LoVo (cell line): ENCODE measurements at regions not wholly inside any gene's neighbourhood (a gene's known extent, or its start where the extent isn't known, plus 50 kb on each side); places are given as distances from the start of the nearest gene placed in this dataset.
"Not testable (repeated sequence)": the region's sequence is repeated elsewhere in the genome, so short reads cannot be mapped to it uniquely, and the experiment has no call there.

Source experiments
- DNase-seq: peaks from one replicate; pipeline ENCODE4 v3.0.0-alpha.2; 2016; ENCODE audit warnings: low spot score

- not testable (repeated sequence) for DNase-seq
These were observed 95.6 kb upstream of the NOTCH2NLA start for GRCh38 chr1:146324463-146324862.

- DNase-seq: not testable (repeated sequence)
These were observed 94.5 kb upstream of the NOTCH2NLA start for GRCh38 chr1:146323302-146323701.

GRCh38 chr1:146322893-146323292 is 94.1 kb upstream of the NOTCH2NLA start:
- not testable (repeated sequence) for DNase-seq

DNA sequence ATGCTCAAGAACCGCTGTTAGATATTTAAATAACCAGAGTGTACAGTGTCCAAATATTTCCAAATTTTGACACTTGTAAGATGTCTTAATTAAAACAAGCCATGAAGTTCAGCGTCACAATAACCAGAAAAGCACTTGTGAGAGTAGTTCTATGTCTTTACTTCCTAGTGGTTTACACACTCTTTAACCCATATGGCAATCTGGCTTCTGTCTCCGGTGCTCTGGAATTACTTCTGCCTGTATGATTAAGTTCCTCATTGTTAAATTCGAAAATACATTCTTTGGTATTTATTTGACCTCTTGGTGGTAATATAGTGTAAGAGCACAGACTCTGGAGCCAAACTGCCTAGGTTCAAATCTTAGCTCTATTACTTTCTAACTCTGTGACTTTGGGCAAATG is 89.9 kb upstream of the NOTCH2NLA start:
- DNase-seq: not testable (repeated sequence)

- not testable (repeated sequence) for DNase-seq
These were observed 89.0 kb upstream of the NOTCH2NLA start for GRCh38 chr1:146317785-146318184.

GRCh38 chr1:146314449-146315246 is 85.8 kb upstream of the NOTCH2NLA start:
- DNase-seq: not testable (repeated sequence)

DNA sequence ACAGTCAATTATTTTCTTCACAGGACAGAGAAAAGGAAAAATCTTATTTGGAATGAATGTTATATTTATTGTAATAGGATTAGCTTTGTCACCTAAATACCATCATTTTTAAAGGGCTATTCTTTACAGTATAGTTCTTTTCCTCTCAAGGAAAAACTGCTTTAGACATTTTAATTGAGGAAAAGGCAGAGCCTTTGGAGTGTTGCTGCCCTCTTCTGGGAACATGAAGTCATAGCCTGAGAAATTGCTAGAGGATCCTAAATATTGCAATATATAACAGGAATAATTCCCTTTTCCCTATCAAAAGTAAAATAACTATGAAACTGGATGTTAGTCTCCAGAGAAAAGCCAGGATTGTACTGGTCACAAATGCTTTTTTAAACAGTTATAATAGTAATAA is 81.8 kb upstream of the NOTCH2NLA start:
- DNase-seq: not testable (repeated sequence)

DNA sequence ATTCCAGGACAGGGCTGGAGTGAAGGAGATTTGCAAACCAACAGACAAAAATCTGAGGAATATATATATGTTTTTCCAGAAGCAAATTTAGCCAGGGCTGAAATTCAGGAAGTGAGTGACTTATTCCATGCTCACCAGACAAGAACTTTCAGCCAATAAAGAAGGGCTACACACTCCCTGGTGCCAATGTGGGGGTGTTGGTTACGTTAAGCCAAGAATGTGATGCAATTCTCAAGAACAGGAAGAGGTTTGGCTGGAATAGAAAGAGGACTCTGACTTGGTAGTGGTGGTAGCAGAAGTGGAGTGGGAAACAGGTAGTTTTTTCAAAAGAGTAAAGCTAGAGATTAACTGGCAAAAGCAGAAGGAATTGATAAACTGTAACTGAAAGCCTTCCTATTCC is 80.6 kb upstream of the NOTCH2NLA start:
- DNase-seq: not testable (repeated sequence)

GRCh38 chr1:146308892-146309291 is 80.1 kb upstream of the NOTCH2NLA start:
- DNase-seq: not testable (repeated sequence)

GRCh38 chr1:146308152-146308551 is 79.3 kb upstream of the NOTCH2NLA start:
- DNase-seq: not testable (repeated sequence)

DNA sequence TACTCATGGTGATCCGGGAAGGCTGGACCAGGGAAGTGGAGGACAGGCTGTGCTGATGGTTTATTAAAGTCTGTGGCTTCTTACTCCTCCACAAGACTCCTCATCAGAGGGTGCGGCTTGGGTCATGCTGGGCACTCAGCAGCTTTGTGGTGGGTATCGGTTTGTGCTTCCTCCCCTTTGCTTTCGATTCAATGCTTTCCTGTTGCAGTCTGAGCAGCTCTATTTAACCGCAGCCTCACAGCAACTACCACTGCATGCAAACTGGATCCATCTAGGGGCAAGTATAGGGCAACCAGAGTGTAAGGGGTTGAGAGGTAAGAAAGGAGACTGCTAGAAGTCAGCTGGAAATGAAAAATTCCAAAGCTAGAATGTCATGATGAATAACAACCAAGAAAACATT is 78.8 kb upstream of the NOTCH2NLA start:
- DNase-seq: not testable (repeated sequence)

DNA sequence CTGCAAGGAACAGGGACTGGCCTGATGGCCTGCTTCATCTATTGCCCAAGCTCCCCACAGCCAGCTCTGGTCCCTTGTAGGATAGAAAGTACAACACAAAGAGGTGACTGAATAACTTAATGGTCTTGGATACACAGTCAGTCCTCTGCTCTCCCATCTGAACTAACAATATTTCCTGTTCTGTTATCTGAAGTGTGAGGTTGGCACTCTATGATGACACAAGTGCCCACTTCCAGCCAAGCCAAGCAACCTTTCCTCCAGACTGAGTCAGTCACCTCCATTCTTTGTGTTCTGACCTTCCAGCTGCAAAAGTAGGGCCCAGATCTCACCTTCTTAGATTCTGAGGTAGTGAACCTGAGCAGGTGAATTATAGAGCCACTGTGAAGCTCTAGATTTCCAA is 77.8 kb upstream of the NOTCH2NLA start:
- DNase-seq: not testable (repeated sequence)

- not testable (repeated sequence) for DNase-seq
These were observed 76.6 kb upstream of the NOTCH2NLA start for GRCh38 chr1:146305442-146305841.

- not testable (repeated sequence) for DNase-seq
These were observed 69.7 kb upstream of the NOTCH2NLA start for GRCh38 chr1:146298575-146298897.

GRCh38 chr1:146297781-146298574 is 69.2 kb upstream of the NOTCH2NLA start:
- DNase-seq: not testable (repeated sequence)

DNA sequence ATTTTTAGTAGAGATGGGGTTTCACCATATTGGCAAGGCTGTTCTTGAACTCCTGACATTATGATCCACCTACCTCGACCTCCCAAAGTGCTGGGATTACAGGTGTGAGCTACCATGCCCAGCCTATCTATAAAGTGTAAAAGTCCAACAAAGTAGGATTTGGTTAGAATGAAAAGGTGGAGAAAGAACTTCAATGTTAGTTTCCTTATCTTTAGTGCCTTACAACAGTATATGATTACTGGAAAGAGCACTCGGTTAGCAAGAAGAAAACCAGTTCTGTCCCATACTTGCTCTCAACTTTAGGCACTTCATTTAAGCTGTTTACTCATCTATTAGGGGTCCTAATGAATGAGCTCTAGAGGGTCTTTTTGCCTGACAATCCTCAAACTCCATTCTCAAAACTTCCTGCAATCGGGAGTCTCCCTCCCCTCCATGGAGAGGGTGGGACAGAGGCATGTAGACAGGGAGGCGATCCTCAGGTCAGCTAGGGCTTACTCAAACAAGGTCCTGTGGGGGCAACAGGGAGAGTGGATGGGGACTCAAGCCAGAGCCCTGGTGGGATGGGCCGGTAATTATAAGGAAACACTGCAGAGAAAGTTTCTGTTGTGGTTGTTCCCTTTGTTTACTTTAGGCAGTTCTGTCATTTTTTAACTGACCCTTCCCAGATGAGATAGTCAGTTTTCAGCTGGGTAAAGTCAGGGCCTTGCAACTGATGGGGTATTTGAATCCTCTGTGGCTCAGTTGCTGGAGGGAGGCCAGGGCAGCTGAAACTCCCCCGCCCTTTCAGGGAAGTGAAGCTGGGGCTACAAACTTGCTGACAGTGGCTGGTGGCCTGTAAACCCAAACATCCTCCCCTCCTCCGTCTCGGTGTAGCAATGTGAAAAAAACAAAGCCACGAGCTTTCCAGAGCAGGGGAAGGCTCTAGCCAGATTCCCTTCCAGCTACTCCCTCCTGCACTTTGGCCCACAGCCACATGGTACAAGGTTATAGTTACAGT is 64.4 kb upstream of the NOTCH2NLA start:
- not testable (repeated sequence) for DNase-seq

- DNase-seq: not testable (repeated sequence)
These were observed 63.6 kb upstream of the NOTCH2NLA start for GRCh38 chr1:146292424-146292823.

DNA sequence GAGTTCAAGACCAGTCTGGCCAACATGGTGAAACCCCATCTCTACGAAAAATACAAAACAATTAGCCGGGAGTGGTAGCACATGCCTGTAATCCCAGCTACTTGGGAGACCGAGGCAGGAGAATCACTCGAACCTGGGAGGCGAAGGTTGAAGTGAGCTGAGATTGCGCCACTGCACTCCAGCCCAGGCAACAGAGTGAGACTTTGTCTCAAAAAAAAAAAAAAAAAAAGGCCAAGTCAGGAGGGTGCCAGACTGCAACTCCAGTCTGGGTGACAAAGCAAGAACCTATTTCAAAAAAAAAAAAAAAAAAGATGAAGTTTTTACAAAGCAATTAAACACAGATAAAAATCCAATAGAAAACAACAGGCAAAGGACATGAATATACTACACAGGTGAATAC is 59.1 kb upstream of the NOTCH2NLA start:
- not testable (repeated sequence) for DNase-seq

DNA sequence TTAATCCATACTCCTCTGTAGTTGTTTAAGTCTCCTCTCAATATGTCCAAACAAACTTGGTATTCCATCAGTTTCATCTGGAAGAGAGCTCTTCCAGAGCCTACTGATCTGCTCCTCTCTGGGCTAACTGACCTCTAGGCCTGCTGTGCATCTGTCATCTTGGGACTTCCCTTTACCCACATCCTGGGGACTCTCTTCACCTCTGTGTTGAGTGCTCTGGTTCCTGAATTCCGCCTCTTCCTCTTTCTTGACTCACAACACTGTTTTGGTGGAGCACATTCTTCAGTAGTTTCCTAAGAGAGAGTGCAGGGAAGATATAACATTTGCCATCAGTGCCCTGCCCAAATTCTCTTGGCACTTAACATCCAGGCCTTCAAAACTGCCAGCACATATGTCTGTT is 55.9 kb upstream of the NOTCH2NLA start:
- DNase-seq: not testable (repeated sequence)

DNA sequence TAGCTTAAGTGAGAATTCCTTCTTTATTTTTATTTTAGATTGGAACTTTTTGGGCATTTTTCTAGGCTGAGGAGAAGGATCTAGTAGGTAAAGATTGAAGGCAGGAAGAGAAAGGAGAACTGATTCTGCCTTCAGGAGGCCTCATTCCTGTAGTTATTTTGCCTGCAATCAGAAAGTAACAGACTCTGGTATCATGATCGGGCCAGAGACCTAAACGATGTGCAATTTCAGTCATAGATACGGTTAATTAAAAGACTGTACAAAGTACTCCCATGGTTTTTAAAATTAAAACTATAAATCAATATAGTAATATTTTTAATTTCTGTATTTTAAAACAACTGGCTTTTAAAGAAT is 54.7 kb upstream of the NOTCH2NLA start:
- DNase-seq: not testable (repeated sequence)

GRCh38 chr1:146282807-146283526 is 54.1 kb upstream of the NOTCH2NLA start:
- DNase-seq: not testable (repeated sequence)
